A673 (cell line): ENCODE measurements at regions not wholly inside any gene's neighbourhood (a gene's known extent, or its start where the extent isn't known, plus 50 kb on each side); places are given as distances from the start of the nearest gene placed in this dataset.

Experiments
- CTCF ChIP-seq: fragments of 300-800, 200-600 bp; sonication (generic); conservative IDR thresholded peaks from 2 replicates; pipeline ENCODE4 v1.5.1; 2017; ENCODE audit warnings: low read depth, mild to moderate bottlenecking, antibody characterized with exemption, low read length, moderate library complexity, mixed read lengths
- EZH2 ChIP-seq: fragments of 200-600 bp; sonication (generic); IDR thresholded peaks from 2 replicates; pipeline ENCODE4 v1.6.1; 2017; ENCODE audit warnings: borderline replicate concordance, low read depth, mild to moderate bottlenecking, mixed read lengths, antibody characterized with exemption, low read length; ENCODE audit not compliant: poor library complexity, severe bottlenecking

GRCh38 chr6:921400-921799 is 228.5 kb upstream of the EXOC2 start:
- TF ChIP-seq CTCF (no peak), EZH2 (no peak)
